Nephron progenitor cell (in vitro differentiated cells): ENCODE measurements at regions not wholly inside any gene's neighbourhood (a gene's known extent, or its start where the extent isn't known, plus 50 kb on each side); places are given as distances from the start of the nearest gene placed in this dataset.
"Not testable (repeated sequence)": the region's sequence is repeated elsewhere in the genome, so short reads cannot be mapped to it uniquely, and the experiment has no call there.

Source experiments
- DNase-seq: peaks from one replicate; pipeline ENCODE4 v3.0.0; 2021
- H3K27ac Mint-ChIP-seq: 2 replicates; pipeline ENCODE4 v1.8.0; 2021; ENCODE audit warnings: mild to moderate bottlenecking, moderate library complexity, mixed read lengths
- H3K27me3 Mint-ChIP-seq: 2 replicates; pipeline ENCODE4 v1.8.0; 2021; ENCODE audit warnings: mild to moderate bottlenecking, low read depth, mixed read lengths; ENCODE audit not compliant: poor library complexity
- H3K36me3 Mint-ChIP-seq: 2 replicates; pipeline ENCODE4 v1.8.0; 2021; ENCODE audit warnings: low read depth, mixed read lengths
- H3K4me1 Mint-ChIP-seq: 2 replicates; pipeline ENCODE4 v1.8.0; 2021; ENCODE audit warnings: mixed read lengths
- H3K4me3 Mint-ChIP-seq: 2 replicates; pipeline ENCODE4 v1.8.0; 2021; ENCODE audit warnings: mild to moderate bottlenecking, moderate library complexity, mixed read lengths
- H3K9me3 Mint-ChIP-seq: 2 replicates; pipeline ENCODE4 v1.8.0; 2021; ENCODE audit warnings: mild to moderate bottlenecking, moderate library complexity, mixed read lengths
- TF ChIP-seq, protein P1 (sequence below): fragments of 200-600 bp; sonication (generic); IDR thresholded peaks from 2 replicates; pipeline ENCODE4 v1.5.0; 2021; ENCODE audit warnings: antibody characterized with exemption

DNA sequence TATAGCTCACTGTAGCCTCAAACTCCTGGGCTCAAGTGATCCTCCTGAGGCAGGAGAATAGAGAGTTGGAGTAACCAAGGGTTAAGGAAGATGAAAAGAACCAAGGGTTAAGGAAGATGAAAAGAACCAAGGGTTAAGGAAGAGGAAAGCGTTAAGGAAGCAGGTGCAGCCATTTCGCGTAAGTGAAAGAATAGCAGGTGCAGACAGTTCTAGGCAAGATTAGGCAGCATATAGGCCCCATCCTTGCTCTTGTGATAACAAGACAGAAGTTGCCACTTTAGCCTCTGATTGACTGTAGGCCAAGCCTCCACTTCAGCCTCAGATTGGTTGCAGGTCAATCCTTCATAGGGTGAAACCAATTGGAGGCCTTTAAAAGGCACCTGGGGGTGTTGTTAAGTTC, 677.4 kb downstream of the PDCD6IP start:
- Mint-ChIP-seq H3K4me3 (no peak overlapping the region), H3K27ac (no peak overlapping the region), H3K36me3 (no peaks in the 10 kb centered on the region), H3K9me3 (peaks cover 19% of the 10 kb centered on the region), H3K4me1 (no peaks in the 10 kb centered on the region), H3K27me3 (no peaks in the 10 kb centered on the region)
- DNase-seq, result no peak
- TF ChIP-seq, protein P1, sequence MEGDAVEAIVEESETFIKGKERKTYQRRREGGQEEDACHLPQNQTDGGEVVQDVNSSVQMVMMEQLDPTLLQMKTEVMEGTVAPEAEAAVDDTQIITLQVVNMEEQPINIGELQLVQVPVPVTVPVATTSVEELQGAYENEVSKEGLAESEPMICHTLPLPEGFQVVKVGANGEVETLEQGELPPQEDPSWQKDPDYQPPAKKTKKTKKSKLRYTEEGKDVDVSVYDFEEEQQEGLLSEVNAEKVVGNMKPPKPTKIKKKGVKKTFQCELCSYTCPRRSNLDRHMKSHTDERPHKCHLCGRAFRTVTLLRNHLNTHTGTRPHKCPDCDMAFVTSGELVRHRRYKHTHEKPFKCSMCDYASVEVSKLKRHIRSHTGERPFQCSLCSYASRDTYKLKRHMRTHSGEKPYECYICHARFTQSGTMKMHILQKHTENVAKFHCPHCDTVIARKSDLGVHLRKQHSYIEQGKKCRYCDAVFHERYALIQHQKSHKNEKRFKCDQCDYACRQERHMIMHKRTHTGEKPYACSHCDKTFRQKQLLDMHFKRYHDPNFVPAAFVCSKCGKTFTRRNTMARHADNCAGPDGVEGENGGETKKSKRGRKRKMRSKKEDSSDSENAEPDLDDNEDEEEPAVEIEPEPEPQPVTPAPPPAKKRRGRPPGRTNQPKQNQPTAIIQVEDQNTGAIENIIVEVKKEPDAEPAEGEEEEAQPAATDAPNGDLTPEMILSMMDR, result no peak

DNA sequence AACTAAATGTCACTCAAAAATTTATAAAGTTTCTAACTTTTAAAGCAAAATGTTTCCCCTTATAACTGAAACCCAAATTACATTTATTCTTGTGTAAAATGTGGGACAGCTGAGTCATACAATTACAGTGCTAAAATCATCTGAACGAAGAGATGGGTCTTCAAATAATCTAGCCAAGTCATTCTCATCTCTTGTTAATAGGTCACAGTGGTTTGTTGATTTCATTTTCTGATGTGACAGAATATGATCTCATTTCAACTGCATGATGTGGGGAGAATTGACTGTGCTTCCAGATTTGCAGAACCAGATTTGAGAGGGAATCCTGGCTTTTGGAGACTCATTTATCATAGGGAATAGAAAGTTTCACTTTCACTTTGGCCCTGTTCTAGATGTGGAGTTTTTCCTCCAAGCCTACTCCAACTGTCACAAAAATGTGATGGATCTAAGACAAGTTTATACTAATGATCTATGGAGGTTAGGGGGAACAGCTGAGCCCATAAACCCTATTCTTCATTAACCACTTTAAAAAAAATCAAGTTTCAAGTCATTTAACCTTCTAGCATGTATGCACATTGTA, 685.0 kb downstream of the PDCD6IP start:
- TF ChIP-seq, protein P1, result no peak
- H3K4me1 Mint-ChIP-seq, result no peaks in the 10 kb centered on the region

DNA sequence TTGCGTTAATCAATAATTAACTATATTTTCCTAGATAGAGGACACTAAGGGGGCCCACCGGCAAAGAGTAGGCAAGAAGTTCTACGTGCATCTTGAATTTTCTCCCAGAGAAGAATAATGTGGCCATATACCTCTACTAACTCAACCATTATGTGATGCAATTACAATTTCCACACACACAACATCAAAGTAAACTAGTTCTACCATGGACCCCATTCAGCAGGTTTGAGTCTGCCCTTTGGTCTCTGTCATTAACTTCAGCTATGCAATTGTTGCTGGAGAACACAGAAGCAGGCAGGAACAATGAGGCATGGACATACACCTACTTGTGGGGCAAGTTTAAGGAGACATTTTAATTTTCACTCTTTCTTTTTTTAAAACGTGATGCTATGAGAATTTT, 705.9 kb downstream of the PDCD6IP start:
- Mint-ChIP-seq H3K27me3 (no peaks in the 10 kb centered on the region), H3K4me1 (peaks cover 12% of the 10 kb centered on the region), H3K27ac (no peak overlapping the region), H3K4me3 (no peak overlapping the region), H3K36me3 (no peaks in the 10 kb centered on the region), H3K9me3 (no peaks in the 10 kb centered on the region)
- DNase-seq, result no peak
- TF ChIP-seq, protein P1, result no peak

More for the DNA sequence above, 685.0 kb downstream of the PDCD6IP start:
- Mint-ChIP-seq H3K36me3 (no peaks in the 10 kb centered on the region), H3K9me3 (peaks cover 3% of the 10 kb centered on the region), H3K27me3 (peaks cover 2% of the 10 kb centered on the region), H3K4me3 (no peak overlapping the region), H3K27ac (no peak overlapping the region)
- no peak for DNase-seq

DNA sequence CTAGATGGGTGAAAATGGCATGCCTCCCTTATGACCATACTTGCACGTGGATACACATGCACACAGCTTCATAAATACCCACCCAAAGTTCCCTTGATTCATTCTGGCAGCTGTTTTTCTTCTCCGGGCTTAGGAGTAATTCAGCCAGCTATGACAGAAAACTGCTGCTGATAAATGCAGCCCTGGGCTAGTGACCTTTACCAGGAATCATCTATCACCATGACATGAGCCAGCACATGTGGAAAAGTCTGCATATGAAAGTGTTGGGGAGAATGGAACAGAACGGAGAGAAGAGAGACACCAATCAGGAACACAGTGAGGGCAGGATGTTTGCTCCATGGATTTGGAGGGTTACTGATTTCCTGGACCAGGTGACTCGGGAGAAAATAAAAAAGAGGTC, 706.3 kb downstream of the PDCD6IP start:
- Mint-ChIP-seq H3K4me1 (peaks cover 12% of the 10 kb centered on the region), H3K27me3 (no peaks in the 10 kb centered on the region), H3K27ac (peak overlapping the region; percentile 7), H3K36me3 (no peaks in the 10 kb centered on the region), H3K4me3 (no peak overlapping the region), H3K9me3 (no peaks in the 10 kb centered on the region)
- DNase-seq, result no peak
- TF ChIP-seq, protein P1, result no peak

DNA sequence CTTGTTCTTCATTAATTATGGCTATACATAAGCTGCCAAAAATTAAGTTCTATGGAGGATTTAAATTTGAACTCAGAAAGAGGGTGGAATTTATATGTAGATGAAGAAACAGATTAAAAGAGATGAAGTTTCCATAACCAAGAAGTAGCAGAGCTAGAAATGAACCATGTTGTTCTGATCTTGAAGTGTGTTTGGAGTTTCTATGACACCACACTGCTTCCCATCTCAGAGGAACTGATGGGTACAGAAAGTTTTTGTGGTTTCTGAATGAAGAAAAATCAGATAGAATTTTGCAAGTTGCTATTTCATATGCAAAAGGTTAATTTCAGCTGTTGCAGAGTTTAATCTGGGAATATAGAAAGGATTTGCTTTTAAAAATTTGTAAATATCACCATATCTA, 710.3 kb downstream of the PDCD6IP start:
- Mint-ChIP-seq H3K4me3 (no peak overlapping the region), H3K27ac (no peak overlapping the region), H3K9me3 (no peaks in the 10 kb centered on the region), H3K27me3 (no peaks in the 10 kb centered on the region), H3K4me1 (peaks cover 12% of the 10 kb centered on the region), H3K36me3 (no peaks in the 10 kb centered on the region)
- no peak for DNase-seq
- TF ChIP-seq, protein P1, result no peak

DNA sequence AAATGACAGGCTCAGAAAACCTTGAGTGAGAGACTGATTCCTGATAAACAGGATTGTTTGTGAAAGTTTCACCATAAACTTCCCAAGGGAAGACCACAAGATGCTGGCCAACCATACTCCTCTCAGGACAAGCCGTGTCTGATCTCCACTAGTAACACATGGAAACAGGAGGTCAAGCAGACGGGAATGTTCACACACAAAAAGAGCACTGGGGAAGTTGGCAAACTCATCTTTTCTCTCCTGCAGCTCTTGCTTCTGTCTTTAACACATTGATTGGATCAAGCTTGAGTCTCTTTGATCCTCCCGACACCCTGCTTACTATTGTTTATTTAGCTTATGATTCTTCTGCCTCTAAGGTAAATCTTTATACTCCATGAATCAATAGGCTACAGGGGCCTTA, 713.5 kb downstream of the PDCD6IP start:
- H3K36me3 Mint-ChIP-seq, result no peaks in the 10 kb centered on the region
- H3K4me1 Mint-ChIP-seq, result no peaks in the 10 kb centered on the region
- H3K27me3 Mint-ChIP-seq, result no peaks in the 10 kb centered on the region
- no peak for DNase-seq
- H3K27ac Mint-ChIP-seq, result no peak overlapping the region
- H3K4me3 Mint-ChIP-seq, result no peak overlapping the region
- TF ChIP-seq, protein P1, result no peak
- H3K9me3 Mint-ChIP-seq, result no peaks in the 10 kb centered on the region

DNA sequence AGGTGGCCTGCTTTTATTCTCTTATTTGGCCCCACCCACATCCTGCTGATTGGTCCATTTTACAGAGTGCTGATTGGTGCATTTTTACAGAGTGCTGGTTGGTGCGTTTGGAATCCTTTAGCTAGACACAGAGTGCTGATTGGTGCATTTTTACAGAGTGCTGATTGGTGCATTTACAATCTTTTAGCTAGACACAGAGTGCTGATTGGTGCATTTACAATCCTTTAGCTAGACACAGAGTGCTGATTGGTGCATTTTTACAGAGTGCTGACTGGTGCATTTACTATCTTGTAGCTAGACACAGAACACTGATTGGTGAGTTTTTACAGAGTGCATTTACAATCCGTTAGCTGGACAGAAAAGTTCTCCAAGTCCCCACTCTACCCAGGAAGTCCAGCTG, 720.6 kb downstream of the PDCD6IP start:
- not testable (repeated sequence) for DNase-seq, H3K4me3 Mint-ChIP-seq, H3K4me1 Mint-ChIP-seq, H3K27me3 Mint-ChIP-seq, H3K36me3 Mint-ChIP-seq, H3K27ac Mint-ChIP-seq
- H3K9me3 Mint-ChIP-seq, result peaks cover 30% of the 10 kb centered on the region
